Neural cell (in vitro differentiated cells): ENCODE measurements at regions not wholly inside any gene's neighbourhood (a gene's known extent, or its start where the extent isn't known, plus 50 kb on each side); places are given as distances from the start of the nearest gene placed in this dataset.

ENCODE experiments used
- H2AFZ ChIP-seq: fragments of 200-600, 300-800 bp; sonication (generic), shearing (Covaris generic); 2 replicates; pipeline ENCODE4 v1.6.0; 2014; ENCODE audit warnings: low read depth, mild to moderate bottlenecking, antibody characterized with exemption, low read length, moderate library complexity
- H3F3A ChIP-seq: fragments of 200-600 bp; shearing (Covaris generic); 2 replicates; pipeline ENCODE4 v1.6.1; 2016; ENCODE audit warnings: mild to moderate bottlenecking, moderate library complexity, mixed read lengths, antibody characterized with exemption, low read length; ENCODE audit not compliant: insufficient read depth, poor library complexity, severe bottlenecking
- H3K27ac ChIP-seq: fragments of 200-600, 300-800 bp; sonication (generic), shearing (Covaris generic); 2 replicates; pipeline ENCODE4 v1.5.1; 2014; ENCODE audit warnings: mild to moderate bottlenecking, low read length, moderate library complexity
- H3K27me3 ChIP-seq: fragments of 300-800, 200-600 bp; sonication (generic), shearing (Covaris generic); 2 replicates; pipeline ENCODE4 v1.6.0; 2014; ENCODE audit warnings: mild to moderate bottlenecking, low read depth, low read length, moderate library complexity; ENCODE audit not compliant: insufficient read depth
- H3K36me3 ChIP-seq: fragments of 300-800, 200-600 bp; sonication (generic), shearing (Covaris generic); 2 replicates; pipeline ENCODE4 v1.5.1; 2014; ENCODE audit warnings: mild to moderate bottlenecking, antibody characterized with exemption, low read length, moderate library complexity; ENCODE audit not compliant: insufficient read depth
- H3K4me2 ChIP-seq: fragments of 300-800, 200-600 bp; sonication (generic), shearing (Covaris generic); 2 replicates; pipeline ENCODE4 v1.6.0; 2014; ENCODE audit warnings: mild to moderate bottlenecking, low read length
- H3K4me3 ChIP-seq: fragments of 300-800, 200-600 bp; sonication (generic), shearing (Covaris generic); 2 replicates; pipeline ENCODE4 v1.5.1; 2014; ENCODE audit warnings: mild to moderate bottlenecking, low read length, moderate library complexity
- H3K79me2 ChIP-seq: fragments of 200-600 bp; shearing (Covaris generic); replicated peaks from 2 replicates; pipeline ENCODE4 v1.6.0; 2014; ENCODE audit warnings: mild to moderate bottlenecking, low read length, moderate library complexity; ENCODE audit not compliant: insufficient read depth
- H3K9ac ChIP-seq: fragments of 300-800, 200-600 bp; sonication (generic), shearing (Covaris generic); 2 replicates; pipeline ENCODE4 v1.6.1; 2016; ENCODE audit warnings: mild to moderate bottlenecking, low read length, mixed read lengths
- H3K9me2 ChIP-seq: fragments of 200-600 bp; shearing (Covaris generic); 2 replicates; pipeline ENCODE4 v1.6.1; 2016; ENCODE audit warnings: mild to moderate bottlenecking, low read length, mixed read lengths; ENCODE audit not compliant: insufficient read depth
- H3K9me3 ChIP-seq: fragments of 200-600, 300-800 bp; sonication (generic), shearing (Covaris generic); 2 replicates; pipeline ENCODE4 v1.6.1; 2016; ENCODE audit warnings: mild to moderate bottlenecking, mixed run types, low read length, moderate library complexity, mixed read lengths
- H4K20me1 ChIP-seq: fragments of 200-600 bp; shearing (Covaris generic); 2 replicates; pipeline ENCODE4 v1.6.1; 2016; ENCODE audit warnings: mild to moderate bottlenecking, mixed run types; ENCODE audit not compliant: insufficient read depth
- CTCF ChIP-seq: fragments of 450-650 bp; IDR thresholded peaks from 2 replicates; pipeline ENCODE4 v1.5.1; 2014; ENCODE audit warnings: antibody characterized with exemption, mild to moderate bottlenecking, moderate library complexity; ENCODE audit not compliant: poor library complexity, severe bottlenecking
- EP300 ChIP-seq: fragments of 450-650 bp; conservative IDR thresholded peaks from 2 replicates; pipeline ENCODE4 v1.6.1; 2014; ENCODE audit warnings: antibody characterized with exemption, mild to moderate bottlenecking, moderate library complexity; ENCODE audit not compliant: poor library complexity, severe bottlenecking
- EZH2 ChIP-seq: fragments of 200-600, 300-800 bp; shearing (Covaris generic), sonication (generic); IDR thresholded peaks from 2 replicates; pipeline ENCODE4 v1.6.1; 2014; ENCODE audit warnings: antibody characterized with exemption, low read length, borderline replicate concordance, mild to moderate bottlenecking; ENCODE audit not compliant: insufficient read depth, poor library complexity, severe bottlenecking
- MXI1 ChIP-seq: fragments of 450-650 bp; conservative IDR thresholded peaks from 2 replicates; pipeline ENCODE4 v1.6.1; 2014; ENCODE audit warnings: antibody characterized with exemption, mild to moderate bottlenecking; ENCODE audit not compliant: poor library complexity, severe bottlenecking
- POLR2AphosphoS5 ChIP-seq: IDR thresholded peaks from 2 replicates; pipeline ENCODE4 v1.6.1; 2012
- RAD21 ChIP-seq: fragments of 450-650 bp; conservative IDR thresholded peaks from 2 replicates; pipeline ENCODE4 v1.6.1; 2014; ENCODE audit warnings: antibody characterized with exemption, mild to moderate bottlenecking, moderate library complexity
- REST ChIP-seq: IDR thresholded peaks from 2 replicates; pipeline ENCODE4 v1.6.1; 2012; ENCODE audit warnings: borderline replicate concordance
- SMC3 ChIP-seq: fragments of 450-650 bp; conservative IDR thresholded peaks from 2 replicates; pipeline ENCODE4 v1.6.1; 2014; ENCODE audit warnings: antibody characterized with exemption, mild to moderate bottlenecking, moderate library complexity; ENCODE audit not compliant: poor library complexity
- TAF1 ChIP-seq: IDR thresholded peaks from 2 replicates; pipeline ENCODE4 v1.6.1; 2012; ENCODE audit warnings: low read depth

DNA sequence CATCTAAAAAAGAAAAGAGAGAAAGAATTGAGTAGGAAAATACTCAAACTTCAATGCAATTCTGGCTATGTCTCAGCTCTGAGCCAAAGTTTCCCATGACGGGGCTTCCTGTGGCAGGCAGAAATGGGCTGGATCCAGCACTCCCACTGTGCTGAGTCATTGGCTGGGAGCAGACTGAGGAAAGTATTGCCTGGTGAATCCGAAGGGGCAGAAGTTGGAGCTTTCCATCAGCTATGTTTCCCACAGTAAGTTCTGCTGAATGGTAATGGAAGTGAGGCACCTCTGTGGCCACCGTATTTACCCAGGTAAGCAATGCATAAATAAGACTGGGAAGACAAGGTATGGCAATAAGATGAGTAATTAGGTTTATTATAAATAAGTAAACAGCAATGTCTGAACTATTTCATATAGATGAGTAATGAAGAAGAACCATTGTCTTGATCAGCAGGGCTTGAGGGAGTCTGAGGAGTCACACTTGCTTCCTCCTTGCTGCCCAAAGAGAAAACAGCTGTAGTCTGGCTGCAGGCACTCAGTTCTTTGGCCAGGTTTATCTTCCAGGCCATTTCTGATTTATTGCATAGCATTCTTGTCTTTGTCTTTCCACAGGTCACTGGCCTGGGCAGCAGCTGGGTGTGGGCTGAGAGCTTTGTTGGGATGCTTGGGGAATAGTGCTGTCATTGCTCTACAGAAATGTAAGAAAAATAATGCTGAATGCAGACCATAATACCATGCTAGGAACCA lies 255.3 kb downstream of the DNAJB9 start:
- H3K27ac ChIP-seq = no peak overlapping the region
- H3K9me3 ChIP-seq = no peaks in the 10 kb centered on the region
- no peaks in the 10 kb centered on the region for H3K9me2 ChIP-seq
- no peak overlapping the region for H3K4me2 ChIP-seq
- no peak overlapping the region for H3K4me3 ChIP-seq
- no peaks in the 10 kb centered on the region for H3K79me2 ChIP-seq
- H3K9ac ChIP-seq = no peak overlapping the region
- no peak overlapping the region for H2AFZ ChIP-seq
- H3F3A ChIP-seq = no peaks in the 10 kb centered on the region
- no peaks in the 10 kb centered on the region for H3K27me3 ChIP-seq
- H4K20me1 ChIP-seq = no peaks in the 10 kb centered on the region
- no peaks in the 10 kb centered on the region for H3K36me3 ChIP-seq
- TF ChIP-seq REST (no peak), EZH2 (no peak), RAD21 (no peak), SMC3 (no peak), MXI1 (no peak), CTCF (no peak), EP300 (no peak), POLR2AphosphoS5 (no peak), TAF1 (no peak)

- no peaks in the 10 kb centered on the region for H3K9me3 ChIP-seq
- H2AFZ ChIP-seq = no peak overlapping the region
- H3K4me2 ChIP-seq = no peak overlapping the region
- H3K9ac ChIP-seq = no peak overlapping the region
- no peak overlapping the region for H3K4me3 ChIP-seq
- no peaks in the 10 kb centered on the region for H3K36me3 ChIP-seq
- H3K27ac ChIP-seq = no peak overlapping the region
- no peaks in the 10 kb centered on the region for H3K79me2 ChIP-seq
- no peaks in the 10 kb centered on the region for H4K20me1 ChIP-seq
- H3K27me3 ChIP-seq = no peaks in the 10 kb centered on the region
- no peaks in the 10 kb centered on the region for H3K9me2 ChIP-seq
- H3F3A ChIP-seq = no peaks in the 10 kb centered on the region
- TF ChIP-seq EP300 (no peak), POLR2AphosphoS5 (no peak)
Measured at GRCh38 chr7:108825581-108825909, 255.9 kb downstream of the DNAJB9 start.

DNA sequence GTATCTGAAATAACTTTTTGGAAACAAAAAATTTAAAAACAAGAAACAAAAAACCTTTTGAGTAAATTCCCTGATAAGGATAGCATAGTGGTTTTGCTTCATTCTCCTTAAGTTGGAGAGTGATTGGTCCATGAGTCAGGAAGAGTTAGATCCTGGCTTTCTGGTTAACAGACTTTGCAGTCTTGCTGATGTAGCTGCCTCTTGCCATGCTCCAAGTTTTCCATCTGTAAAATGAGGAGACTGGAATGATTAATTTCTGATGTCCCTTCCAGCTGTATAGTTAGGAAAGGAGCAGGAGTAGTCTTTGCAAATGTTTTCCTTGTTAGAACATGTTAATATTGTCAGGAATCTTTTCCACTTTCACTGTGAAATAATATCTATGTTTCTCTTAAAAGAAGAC lies 266.6 kb downstream of the DNAJB9 start:
- no peak overlapping the region for H3K4me2 ChIP-seq
- no peaks in the 10 kb centered on the region for H3K36me3 ChIP-seq
- no peaks in the 10 kb centered on the region for H3K27me3 ChIP-seq
- H3K27ac ChIP-seq = no peak overlapping the region
- no peaks in the 10 kb centered on the region for H3F3A ChIP-seq
- no peaks in the 10 kb centered on the region for H3K9me2 ChIP-seq
- H3K4me3 ChIP-seq = no peak overlapping the region
- no peaks in the 10 kb centered on the region for H3K79me2 ChIP-seq
- H4K20me1 ChIP-seq = no peaks in the 10 kb centered on the region
- TF ChIP-seq EP300 = no peak
- no peak for TF ChIP-seq CTCF
- TF ChIP-seq EZH2 = no peak
- TF ChIP-seq MXI1 = no peak
- TF ChIP-seq POLR2AphosphoS5 = no peak
- no peak for TF ChIP-seq REST
- no peak for TF ChIP-seq TAF1
- TF ChIP-seq RAD21 = no peak
- TF ChIP-seq SMC3 = no peak
- H3K9me3 ChIP-seq = peaks cover 3% of the 10 kb centered on the region
- H2AFZ ChIP-seq = no peak overlapping the region
- H3K9ac ChIP-seq = no peak overlapping the region
